Stimulated activated CD8-positive, alpha-beta memory T cell treated with anti-CD3 and anti-CD28 coated beads, Interleukin-7, amount 100 ng/mL, for 48 hours (primary cell): ENCODE measurements at regions not wholly inside any gene's neighbourhood (a gene's known extent, or its start where the extent isn't known, plus 50 kb on each side); places are given as distances from the start of the nearest gene placed in this dataset.

ENCODE experiments used
- DNase-seq, 2 donors: peaks; one replicate each; pipeline ENCODE4 v3.0.0-alpha.2; 2020; ENCODE audit warnings: low read depth in 1 of 2; ENCODE audit errors: extremely low read depth in 1 of 2

GRCh38 chr2:121120411-121120810, 164.6 kb downstream of the TFCP2L1 start:
- DNase-seq, result no peak

- DNase-seq, result no peak
These were observed 164.0 kb downstream of the TFCP2L1 start for GRCh38 chr2:121120991-121121390.

GRCh38 chr2:121121661-121122060, 163.3 kb downstream of the TFCP2L1 start:
- no peak for DNase-seq

- no peak for DNase-seq
These were observed 161.7 kb downstream of the TFCP2L1 start for GRCh38 chr2:121123268-121123667.

- no peak for DNase-seq
These were observed 160.7 kb downstream of the TFCP2L1 start for GRCh38 chr2:121124330-121124729.

GRCh38 chr2:121125350-121125749, 159.7 kb downstream of the TFCP2L1 start:
- no peak for DNase-seq

- no peak for DNase-seq
These were observed 156.0 kb downstream of the TFCP2L1 start for GRCh38 chr2:121128741-121129659.

- no peak for DNase-seq
These were observed 155.3 kb downstream of the TFCP2L1 start for GRCh38 chr2:121129692-121130091.

GRCh38 chr2:121130301-121130850, 154.6 kb downstream of the TFCP2L1 start:
- DNase-seq, result no peak

- no peak for DNase-seq
These were observed 153.6 kb downstream of the TFCP2L1 start for GRCh38 chr2:121131375-121131774.

GRCh38 chr2:121132054-121132761, 152.8 kb downstream of the TFCP2L1 start:
- DNase-seq, result no peak

GRCh38 chr2:121132762-121133107, 152.3 kb downstream of the TFCP2L1 start:
- no peak for DNase-seq

- DNase-seq, result no peak
These were observed 151.3 kb downstream of the TFCP2L1 start for GRCh38 chr2:121133551-121134319.

GRCh38 chr2:121134728-121135127, 150.3 kb downstream of the TFCP2L1 start:
- no peak for DNase-seq

GRCh38 chr2:121135168-121135853, 149.7 kb downstream of the TFCP2L1 start:
- DNase-seq, result no peak

- no peak for DNase-seq
These were observed 148.7 kb downstream of the TFCP2L1 start for GRCh38 chr2:121136323-121136722.

- DNase-seq, result no peak
These were observed 147.4 kb downstream of the TFCP2L1 start for GRCh38 chr2:121137571-121137970.

- DNase-seq, result no peak
These were observed 144.3 kb downstream of the TFCP2L1 start for GRCh38 chr2:121140734-121141133.

- DNase-seq, result no peak
These were observed 142.6 kb downstream of the TFCP2L1 start for GRCh38 chr2:121142452-121142851.

- DNase-seq, result no peak
These were observed 140.9 kb downstream of the TFCP2L1 start for GRCh38 chr2:121144111-121144510.
